ENCODE measurements at regions not wholly inside any gene's neighbourhood (a gene's known extent, or its start where the extent isn't known, plus 50 kb on each side); places are given as distances from the start of the nearest gene placed in this dataset.

GRCh38 chr3:72339670-72340030, 508.6 kb downstream of the SHQ1 start:
- H3K4me1 Mint-ChIP-seq = peaks cover 1% of the 10 kb centered on the region
- DNase-seq (no peak), ATAC-seq (ENCODE audit: low read depth) (no peak)
- H3K36me3 Mint-ChIP-seq (ENCODE audit: low read depth) = no peaks in the 10 kb centered on the region
- H3K27me3 Mint-ChIP-seq = peaks cover 2% of the 10 kb centered on the region
- H3K27ac Mint-ChIP-seq = no peak overlapping the region
- H3K4me3 Mint-ChIP-seq = no peak overlapping the region
- intact Hi-C loops (cut with micrococcal nuclease) = no loop called here
- no peak for TF ChIP-seq CTCF (IDR thresholded peaks at IDR 0.05)
- no peaks in the 10 kb centered on the region for H3K9me3 Mint-ChIP-seq
- POLR2A ChIA-PET = interaction anchor here (0.6 kb wide), 1 partner anchor 654 kb away, joined by 3 read pairs; no protein-coding TSS in a partner anchor
- CTCF ChIA-PET = no interaction called here

GRCh38 chr3:72338942-72339669, 509.1 kb downstream of the SHQ1 start:
- DNase-seq = no peak
- TF ChIP-seq CTCF (IDR thresholded peaks at IDR 0.05) = no peak
- Mint-ChIP-seq H3K27me3 (peaks cover 2% of the 10 kb centered on the region), H3K36me3 (ENCODE audit: low read depth) (no peaks in the 10 kb centered on the region), H3K4me3 (no peak overlapping the region), H3K4me1 (peaks cover 1% of the 10 kb centered on the region), H3K9me3 (no peaks in the 10 kb centered on the region), H3K27ac (no peak overlapping the region)
- no peak for ATAC-seq (ENCODE audit: low read depth)
- ChIA-PET POLR2A (interaction anchor here (0.6 kb wide), 1 partner anchor 655 kb away, joined by 3 read pairs; no protein-coding TSS in a partner anchor), CTCF (no interaction called here)
- intact Hi-C loops (cut with micrococcal nuclease) = no loop called here

GRCh38 chr3:72338082-72338941, 509.9 kb downstream of the SHQ1 start:
- DNase-seq (no peak), ATAC-seq (ENCODE audit: low read depth) (no peak)
- no peaks in the 10 kb centered on the region for H3K9me3 Mint-ChIP-seq
- H3K4me1 Mint-ChIP-seq = peaks cover 1% of the 10 kb centered on the region
- TF ChIP-seq CTCF (IDR thresholded peaks at IDR 0.05) = no peak
- ChIA-PET CTCF (no interaction called here), POLR2A (no interaction called here)
- H3K27me3 Mint-ChIP-seq = peaks cover 2% of the 10 kb centered on the region
- no peaks in the 10 kb centered on the region for H3K36me3 Mint-ChIP-seq (ENCODE audit: low read depth)
- no peak overlapping the region for H3K4me3 Mint-ChIP-seq
- intact Hi-C loops (cut with micrococcal nuclease) = no loop called here
- no peak overlapping the region for H3K27ac Mint-ChIP-seq

- TF ChIP-seq CTCF (IDR thresholded peaks at IDR 0.05) = no peak
- Mint-ChIP-seq H3K9me3 (no peaks in the 10 kb centered on the region), H3K4me1 (peaks cover 1% of the 10 kb centered on the region), H3K36me3 (ENCODE audit: low read depth) (no peaks in the 10 kb centered on the region), H3K4me3 (no peak overlapping the region), H3K27ac (no peak overlapping the region), H3K27me3 (peaks cover 2% of the 10 kb centered on the region)
- no peak for ATAC-seq (ENCODE audit: low read depth)
- ChIA-PET CTCF (no interaction called here), POLR2A (no interaction called here)
- intact Hi-C loops (cut with micrococcal nuclease) = no loop called here
- DNase-seq = no peak
Measured at GRCh38 chr3:72337480-72337855, 510.8 kb downstream of the SHQ1 start.

GRCh38 chr3:72336821-72337479, 511.3 kb downstream of the SHQ1 start:
- no peaks in the 10 kb centered on the region for H3K36me3 Mint-ChIP-seq (ENCODE audit: low read depth)

More at GRCh38 chr3:72336821-72337479, 511.3 kb downstream of the SHQ1 start:
- Mint-ChIP-seq H3K4me3 (no peak overlapping the region), H3K4me1 (peaks cover 1% of the 10 kb centered on the region), H3K9me3 (no peaks in the 10 kb centered on the region), H3K27ac (no peak overlapping the region), H3K27me3 (peaks cover 5% of the 10 kb centered on the region)
- no peak for TF ChIP-seq CTCF (IDR thresholded peaks at IDR 0.05)
- ChIA-PET CTCF (no interaction called here), POLR2A (no interaction called here)
- ATAC-seq (ENCODE audit: low read depth) (no peak), DNase-seq (no peak)
- intact Hi-C loops (cut with micrococcal nuclease) = no loop called here
